Erythroblast (primary cell): ENCODE measurements at regions not wholly inside any gene's neighbourhood (a gene's known extent, or its start where the extent isn't known, plus 50 kb on each side); places are given as distances from the start of the nearest gene placed in this dataset.
A peak's percentile ranks its signal among the peaks of the same experiment; 100 is the strongest.

Source experiments
- DNase-seq, 2 experiments: peaks; one replicate each; lab custom pipeline; 2025; lab: John Stamatoyannopoulos, UW
- GATA1 ChIP-seq: IDR thresholded peaks from 2 replicates; pipeline ENCODE4 v1.6.1; 2011; ENCODE audit warnings: low read depth, mild to moderate bottlenecking, control low read depth, low read length, moderate library complexity
- POLR2A ChIP-seq: IDR thresholded peaks from 2 replicates; pipeline ENCODE4 v1.6.1; 2011; ENCODE audit warnings: mild to moderate bottlenecking, low read length

GRCh38 chr10:23702977-23703414, 264.1 kb downstream of the OTUD1 start:
- TF ChIP-seq POLR2A (no peak), GATA1 (no peak)
- DNase-seq, result peak; percentile 49 to 70

- no peak for DNase-seq
- TF ChIP-seq POLR2A (no peak), GATA1 (no peak)
Observed at GRCh38 chr10:23715363-23715762, 276.5 kb downstream of the OTUD1 start.

GRCh38 chr10:23717913-23718312, 279.0 kb downstream of the OTUD1 start:
- TF ChIP-seq GATA1 (no peak), POLR2A (no peak)
- DNase-seq, result no peak

GRCh38 chr10:23718946-23719345, 280.1 kb downstream of the OTUD1 start:
- TF ChIP-seq GATA1, result no peak
- DNase-seq, result no peak

GRCh38 chr10:23723796-23724195, 284.9 kb downstream of the OTUD1 start:
- no peak for DNase-seq

GRCh38 chr10:23725548-23725947, 286.7 kb downstream of the OTUD1 start:
- no peak for DNase-seq
- TF ChIP-seq POLR2A (no peak), GATA1 (no peak)

More at GRCh38 chr10:23723796-23724195, 284.9 kb downstream of the OTUD1 start:
- TF ChIP-seq GATA1 (no peak), POLR2A (no peak)

GRCh38 chr10:23742368-23742767, 303.5 kb downstream of the OTUD1 start:
- no peak for TF ChIP-seq GATA1
- no peak for TF ChIP-seq POLR2A
- DNase-seq, result no peak

- no peak for DNase-seq
- TF ChIP-seq POLR2A (no peak), GATA1 (no peak)
Observed at GRCh38 chr10:23742807-23743206, 303.9 kb downstream of the OTUD1 start.

GRCh38 chr10:23754179-23754578, 315.3 kb downstream of the OTUD1 start:
- TF ChIP-seq GATA1 (no peak), POLR2A (no peak)
- no peak for DNase-seq

- no peak for DNase-seq
- TF ChIP-seq GATA1, result no peak
- no peak for TF ChIP-seq POLR2A
Observed at GRCh38 chr10:23754941-23755340, 316.1 kb downstream of the OTUD1 start.

GRCh38 chr10:23755556-23755955, 316.7 kb downstream of the OTUD1 start:
- TF ChIP-seq GATA1, result no peak
- no peak for TF ChIP-seq POLR2A

GRCh38 chr10:23768281-23768680, 329.4 kb downstream of the OTUD1 start:
- TF ChIP-seq GATA1 (no peak), POLR2A (no peak)
- no peak for DNase-seq

More at GRCh38 chr10:23755556-23755955, 316.7 kb downstream of the OTUD1 start:
- DNase-seq, result no peak

GRCh38 chr10:23777153-23777552, 338.3 kb downstream of the OTUD1 start:
- no peak for TF ChIP-seq GATA1
- no peak for TF ChIP-seq POLR2A
- no peak for DNase-seq

GRCh38 chr10:23779301-23779700, 340.4 kb downstream of the OTUD1 start:
- no peak for DNase-seq
- no peak for TF ChIP-seq POLR2A
- no peak for TF ChIP-seq GATA1

GRCh38 chr10:23780331-23780730, 341.5 kb downstream of the OTUD1 start:
- TF ChIP-seq POLR2A (no peak), GATA1 (no peak)
- no peak for DNase-seq

GRCh38 chr10:23786594-23786993, 347.7 kb downstream of the OTUD1 start:
- DNase-seq, result no peak
- TF ChIP-seq POLR2A (no peak), GATA1 (no peak)
